NCI-H187 treated with DMSO at 0.1 percent for 48 hours (cell line): ENCODE measurements at regions not wholly inside any gene's neighbourhood (a gene's known extent, or its start where the extent isn't known, plus 50 kb on each side); places are given as distances from the start of the nearest gene placed in this dataset.
"Not testable (repeated sequence)": the region's sequence is repeated elsewhere in the genome, so short reads cannot be mapped to it uniquely, and the experiment has no call there.

Experiments used
- DNase-seq: peaks from one replicate; lab custom pipeline; 2025; lab: John Stamatoyannopoulos, UW

GRCh38 chr15:95175914-95176658, 944.7 kb downstream of the MCTP2 start:
- no peak for DNase-seq

DNA sequence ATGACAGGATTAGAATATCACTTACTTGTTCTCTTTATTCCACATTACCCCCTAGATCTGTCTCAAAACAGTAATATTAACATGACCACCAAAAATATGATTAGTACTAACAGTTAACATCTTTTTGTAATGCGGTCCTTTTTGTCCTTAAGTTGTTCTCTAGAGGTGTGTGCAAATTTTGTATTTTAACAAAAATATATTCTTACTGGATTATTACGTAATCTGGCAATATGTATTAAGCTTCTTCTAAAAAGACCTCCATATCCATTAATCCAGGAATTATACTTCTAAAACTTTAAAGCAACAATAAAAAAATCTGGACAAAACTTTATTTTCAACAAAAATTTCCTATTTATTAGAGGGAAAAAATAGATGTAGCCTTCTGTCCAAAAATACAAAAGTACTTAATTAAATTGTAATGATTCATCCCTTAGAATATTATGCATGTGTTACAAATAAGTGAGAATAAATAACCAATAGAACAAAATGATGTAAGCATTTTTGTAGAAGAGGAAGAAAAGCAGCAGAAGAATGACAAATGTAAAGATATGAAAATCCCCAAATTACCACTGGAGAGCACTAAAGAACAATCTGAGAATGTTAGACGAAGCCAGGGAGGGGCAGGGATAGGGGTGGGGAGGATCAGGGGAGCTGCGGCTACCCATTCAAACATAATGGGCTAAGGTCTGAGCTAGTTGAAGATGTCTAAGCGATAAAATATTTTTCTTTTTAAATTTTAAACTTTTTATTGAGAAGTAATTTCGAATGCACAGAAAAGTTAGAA, 945.6 kb downstream of the MCTP2 start:
- DNase-seq = no peak

DNA sequence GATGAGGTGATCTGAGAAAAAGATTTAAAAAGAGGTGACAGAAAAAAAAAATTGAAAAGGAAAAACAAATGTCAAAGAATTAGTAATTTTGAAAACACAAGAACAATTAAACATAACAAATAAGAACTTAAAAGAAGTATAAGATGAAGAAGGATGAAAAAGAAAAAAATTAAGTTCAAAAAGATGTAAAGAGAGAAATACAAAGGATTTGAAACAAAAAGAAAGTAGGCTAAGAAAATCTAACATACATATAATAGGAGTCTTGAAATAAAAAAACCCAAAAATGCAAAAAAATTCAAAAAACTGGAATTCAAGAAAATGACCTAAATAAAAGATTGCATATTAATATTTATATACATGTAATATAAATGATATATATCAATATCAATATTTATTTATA, 949.2 kb downstream of the MCTP2 start:
- DNase-seq = no peak

GRCh38 chr15:95182091-95182490, 950.7 kb downstream of the MCTP2 start:
- DNase-seq = no peak

- DNase-seq = no peak
These were observed 961.6 kb downstream of the MCTP2 start for GRCh38 chr15:95192923-95193322.

GRCh38 chr15:95194746-95195145, 963.4 kb downstream of the MCTP2 start:
- DNase-seq = no peak

DNA sequence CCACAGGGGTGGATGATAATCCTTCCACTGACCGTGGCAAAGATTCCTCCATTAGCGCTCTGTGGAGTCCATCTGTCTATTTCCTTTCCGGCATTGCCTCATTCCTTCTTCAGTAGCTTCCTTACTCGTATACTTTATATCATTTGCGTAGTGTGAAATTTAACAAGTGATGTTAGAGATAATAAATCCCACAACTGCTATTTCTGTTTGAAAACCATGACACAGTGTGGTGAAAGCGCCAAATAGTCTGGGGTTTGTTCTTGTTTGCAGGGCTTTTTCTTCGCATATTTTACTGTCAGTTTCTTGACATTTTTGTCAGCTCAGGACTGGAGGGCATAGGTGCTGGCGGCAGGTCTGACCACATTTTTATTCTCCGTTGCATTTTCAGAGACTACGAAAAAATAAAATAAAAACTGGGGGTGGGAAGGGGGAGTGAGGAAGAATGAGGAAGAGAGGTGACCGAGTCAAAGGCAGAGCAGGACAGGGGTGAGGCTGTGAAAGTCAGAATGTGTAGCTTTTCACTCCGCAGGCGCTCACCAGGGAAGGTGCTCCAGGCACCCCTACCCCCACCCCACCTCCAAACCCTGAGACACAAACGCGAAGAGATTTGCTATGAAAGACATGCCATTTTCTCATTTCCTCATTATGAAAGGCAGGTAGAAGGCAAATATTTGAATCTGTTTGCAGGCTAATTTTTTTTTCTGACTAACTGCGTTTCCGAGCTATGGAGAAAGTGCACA, 965.0 kb downstream of the MCTP2 start:
- DNase-seq = no peak

GRCh38 chr15:95202569-95203349, 971.4 kb downstream of the MCTP2 start:
- DNase-seq = no peak

DNA sequence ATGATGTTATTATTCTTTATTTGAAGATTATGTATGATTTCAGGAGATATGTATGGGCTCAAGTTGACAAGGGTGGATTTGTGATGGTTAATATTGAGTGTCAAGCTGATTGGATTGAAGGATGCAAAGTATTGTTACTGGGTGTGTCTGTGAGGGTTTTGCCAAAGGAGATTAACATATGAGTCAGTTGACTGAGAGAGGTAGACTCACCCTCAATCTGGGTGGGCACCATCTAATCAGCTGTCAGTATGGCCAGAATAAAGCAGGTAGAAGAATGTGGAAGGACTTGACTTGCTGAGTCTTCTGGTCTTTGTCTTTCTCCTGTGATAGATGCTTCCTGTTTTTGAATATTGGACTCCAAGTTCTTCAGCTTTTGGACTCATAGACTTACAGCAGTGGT, 973.7 kb downstream of the MCTP2 start:
- no peak for DNase-seq

DNA sequence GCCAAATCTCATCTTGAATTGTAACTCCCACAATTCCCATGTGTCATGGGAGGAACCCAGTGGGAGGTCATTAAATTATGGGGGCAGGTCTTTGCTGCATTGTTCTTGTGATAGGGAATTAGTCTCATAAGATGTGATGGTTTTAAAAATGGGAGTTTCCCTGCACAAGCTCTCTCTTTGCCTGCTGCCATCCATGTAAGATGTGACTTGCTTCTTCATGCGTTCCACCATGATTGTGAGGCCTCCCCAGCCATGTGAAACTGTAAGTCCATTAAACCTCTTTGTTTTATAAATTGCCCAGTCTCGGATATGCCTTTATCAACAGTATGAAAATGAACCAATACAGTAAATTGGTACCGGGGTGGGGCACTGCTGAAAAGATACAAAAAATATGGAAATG, 974.5 kb downstream of the MCTP2 start:
- DNase-seq = not testable (repeated sequence)

- no peak for DNase-seq
These were observed 976.7 kb downstream of the MCTP2 start for GRCh38 chr15:95208071-95208470.

GRCh38 chr15:95208988-95209387, 977.6 kb downstream of the MCTP2 start:
- DNase-seq = no peak

DNA sequence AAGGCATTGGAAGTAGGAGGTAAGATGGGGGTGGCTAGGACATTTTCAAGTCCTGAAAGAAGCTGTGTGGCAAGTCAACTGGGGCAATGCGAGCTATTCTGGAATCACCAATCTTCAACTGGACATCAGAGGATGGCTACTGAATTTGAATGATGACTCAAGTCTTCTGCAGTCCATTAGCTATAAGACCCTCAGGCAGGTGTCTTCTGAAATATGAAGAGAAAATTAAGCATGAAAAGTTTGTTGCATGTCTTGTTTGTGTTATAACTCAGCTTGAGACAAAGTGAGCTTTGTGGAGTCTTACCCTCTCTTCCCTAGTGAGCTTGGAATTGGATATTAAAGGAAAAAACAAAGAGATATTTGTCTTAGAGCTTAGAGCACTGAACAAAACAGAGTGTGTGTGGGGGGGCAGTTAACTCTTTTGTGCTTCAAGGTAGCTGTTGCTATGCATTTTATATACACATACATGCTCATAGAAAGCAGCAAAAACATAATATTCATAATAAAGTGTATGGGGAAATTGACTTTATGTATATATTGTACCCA, 979.1 kb downstream of the MCTP2 start:
- DNase-seq = no peak

DNA sequence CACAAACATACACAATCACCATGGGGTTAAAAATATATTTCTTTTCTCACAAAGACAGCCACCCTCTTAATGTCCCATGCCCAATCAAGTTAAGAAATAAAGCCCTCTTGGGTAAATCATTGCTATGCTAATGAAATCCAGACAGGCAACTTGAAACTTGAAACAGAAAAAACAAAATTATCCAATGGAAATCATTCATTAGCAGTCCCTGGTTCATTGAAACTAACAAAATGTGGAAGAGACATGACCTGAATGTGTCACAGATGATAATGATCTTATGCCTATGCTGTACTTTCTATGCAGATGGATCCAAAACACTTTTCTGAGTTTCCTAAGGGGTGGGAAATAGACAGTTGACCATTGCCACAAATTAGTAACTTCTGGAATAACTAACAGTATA, 983.7 kb downstream of the MCTP2 start:
- no peak for DNase-seq

DNA sequence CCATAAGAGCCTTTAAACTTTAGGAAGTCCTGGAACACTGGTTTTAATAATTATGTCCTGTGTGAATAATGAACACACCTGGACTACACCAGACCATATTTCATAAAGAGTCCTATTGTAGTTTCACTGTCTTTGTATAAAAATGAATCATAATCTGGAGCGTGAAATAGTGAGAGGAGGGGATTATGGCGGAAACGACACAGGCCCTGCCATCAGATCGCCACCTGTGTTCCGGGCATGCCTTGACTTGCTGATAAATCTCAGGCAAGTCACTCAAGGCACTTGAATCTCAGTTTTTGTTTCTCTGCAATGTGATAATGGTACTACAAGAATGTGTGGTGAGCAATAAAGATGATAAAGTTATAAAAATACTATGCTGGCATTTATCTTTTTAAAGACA, 995.5 kb downstream of the MCTP2 start:
- no peak for DNase-seq

- DNase-seq = no peak
These were observed 995.9 kb downstream of the MCTP2 start for GRCh38 chr15:95227235-95227634.

GRCh38 chr15:95228856-95229555, 997.6 kb downstream of the MCTP2 start:
- no peak for DNase-seq

DNA sequence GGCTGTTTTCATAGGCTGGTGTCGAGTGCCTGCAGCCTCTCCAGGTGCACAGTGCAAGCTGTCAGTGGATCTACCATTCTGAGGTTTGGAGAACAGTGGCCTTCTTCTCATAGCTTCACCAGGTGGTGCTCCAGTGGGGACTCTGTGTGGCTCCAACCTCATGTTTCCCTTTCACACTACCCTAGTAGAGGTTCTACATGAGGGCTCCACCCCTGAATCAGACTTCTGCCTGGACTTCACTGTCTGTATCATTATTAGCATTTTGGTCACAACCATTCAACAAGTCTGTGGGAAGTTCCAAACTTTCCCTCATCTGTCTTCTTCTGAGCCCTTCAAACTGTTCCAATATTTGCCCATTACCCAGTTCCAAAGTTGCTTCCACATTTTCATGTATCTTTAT, 1003.7 kb downstream of the MCTP2 start:
- DNase-seq = no peak

DNA sequence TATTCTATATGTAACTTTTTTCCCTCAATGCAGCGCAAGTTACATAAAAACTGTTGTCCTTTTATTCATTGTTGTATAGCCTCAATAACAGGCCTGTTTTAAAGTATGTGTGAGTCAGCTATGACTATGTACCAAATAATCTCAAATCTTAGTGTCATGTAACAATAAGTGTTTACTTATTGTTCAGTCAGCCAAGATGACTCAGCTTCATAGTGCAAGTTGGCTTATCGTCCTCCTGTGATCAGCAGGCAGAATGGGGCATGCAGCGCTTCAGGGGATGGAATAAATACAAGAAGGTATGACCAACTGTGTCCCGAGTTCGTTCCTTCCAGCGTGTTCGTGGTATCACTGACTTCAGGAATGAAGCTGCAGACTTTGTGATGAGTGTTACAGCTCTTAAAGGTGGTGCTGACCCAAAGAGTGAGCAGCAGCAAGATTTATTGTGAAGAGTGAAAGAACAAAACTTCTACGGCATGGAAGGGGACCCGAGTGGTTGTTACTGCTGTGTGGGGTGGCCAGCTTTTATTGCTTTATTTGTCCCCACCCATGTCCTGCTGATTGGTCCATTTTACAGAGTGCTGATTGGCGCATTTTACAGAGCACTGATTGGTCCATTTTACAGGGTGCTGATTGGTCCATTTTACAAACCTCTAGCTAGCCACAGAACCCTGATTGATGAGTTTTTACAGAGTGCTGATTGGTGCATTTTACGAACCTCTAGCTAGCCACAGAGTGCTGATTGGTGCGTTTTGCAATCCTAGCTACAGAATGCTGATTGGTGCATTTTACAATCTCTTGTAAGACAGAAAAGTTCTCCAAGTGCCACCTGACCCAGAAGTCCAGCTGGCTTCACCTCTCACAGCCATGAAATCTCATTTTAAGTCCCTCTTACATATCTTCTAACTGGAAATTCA, 1016.0 kb downstream of the MCTP2 start:
- DNase-seq = no peak

DNA sequence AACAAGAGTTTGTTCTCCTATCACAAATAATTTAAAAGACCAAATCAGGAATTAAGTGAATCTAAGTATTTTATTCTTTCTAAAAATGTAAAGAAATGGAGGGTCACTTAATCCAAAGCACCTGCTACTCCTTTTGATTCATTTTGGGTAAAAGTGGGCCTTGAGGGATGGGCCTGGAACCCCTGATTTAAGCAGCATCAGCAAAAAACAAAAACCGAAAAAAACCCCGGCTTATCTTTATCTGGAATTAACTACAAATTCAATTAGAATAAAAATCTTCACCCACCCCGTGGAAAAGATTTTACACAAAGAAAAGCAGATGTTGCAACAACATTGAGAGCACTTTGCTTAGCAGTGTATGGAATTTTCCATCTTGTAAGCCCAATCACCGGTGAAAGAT, 1018.2 kb downstream of the MCTP2 start:
- no peak for DNase-seq
